GM12873 (cell line): ENCODE measurements at regions not wholly inside any gene's neighbourhood (a gene's known extent, or its start where the extent isn't known, plus 50 kb on each side); places are given as distances from the start of the nearest gene placed in this dataset.

Experiments used
- CTCF ChIP-seq: IDR thresholded peaks from 2 replicates; pipeline ENCODE4 v1.5.1; 2012; ENCODE audit warnings: low read depth, mild to moderate bottlenecking, moderate library complexity, low read length, control low read depth; ENCODE audit not compliant: insufficient read depth; ENCODE audit errors: missing control alignments

GRCh38 chr12:91333966-91334365 is 151.3 kb upstream of the DCN start:
- no peak for TF ChIP-seq CTCF

GRCh38 chr12:91332302-91332701 is 149.7 kb upstream of the DCN start:
- TF ChIP-seq CTCF = no peak

GRCh38 chr12:91331371-91331770 is 148.8 kb upstream of the DCN start:
- no peak for TF ChIP-seq CTCF

GRCh38 chr12:91328451-91328850 is 145.8 kb upstream of the DCN start:
- no peak for TF ChIP-seq CTCF

GRCh38 chr12:91327889-91328288 is 145.3 kb upstream of the DCN start:
- no peak for TF ChIP-seq CTCF

- no peak for TF ChIP-seq CTCF
Measured at GRCh38 chr12:91327131-91327530, 144.5 kb upstream of the DCN start.

GRCh38 chr12:91326058-91327027 is 143.7 kb upstream of the DCN start:
- TF ChIP-seq CTCF = peak; percentile 67
